SK-N-SH (cell line): ENCODE measurements at regions not wholly inside any gene's neighbourhood (a gene's known extent, or its start where the extent isn't known, plus 50 kb on each side); places are given as distances from the start of the nearest gene placed in this dataset.

Experiments used
- CTCF ChIA-PET: fragments of 300-600, 350-600 bp; formaldehyde crosslinking; extraction: SDS; loops from one replicate; lab custom pipeline; 2021; lab: Yijun Ruan, JAX
- POLR2A ChIA-PET: fragments of 350-600 bp; sonication (Branson Sonifier 250); formaldehyde crosslinking; extraction: SDS; loops from one replicate; lab custom pipeline; 2020; ENCODE audit warnings: antibody characterized with exemption, inconsistent platforms; lab: Yijun Ruan, JAX
- DNase-seq: peaks from one replicate; pipeline ENCODE4 v3.0.0; 2012
- H2AFZ ChIP-seq: fragments of 200-600 bp; sonication (generic); 2 replicates; pipeline ENCODE4 v1.8.1; 2016; ENCODE audit warnings: antibody characterized with exemption, mild to moderate bottlenecking, low read depth
- H3F3A ChIP-seq: fragments of 200-600 bp; sonication (generic); replicated peaks from 2 replicates; pipeline ENCODE3; 2016; ENCODE audit warnings: antibody characterized with exemption, mild to moderate bottlenecking; ENCODE audit not compliant: insufficient read depth
- H3K27ac ChIP-seq, 2 experiments: fragments of 200-500 bp in 1 of 2; fragments of 200-600 bp in 1 of 2; sonication (Bioruptor generic) in 1 of 2; sonication (generic), shearing (Covaris generic) in 1 of 2; 2 replicates each; pipeline versions ENCODE4 v1.5.1 to v1.6.1; 2014 to 2016; ENCODE audit warnings: low read depth in 2 of 2, inconsistent platforms in 1 of 2, low read length in 1 of 2, mild to moderate bottlenecking in 1 of 2, mixed read lengths in 1 of 2
- H3K27me3 ChIP-seq: fragments of 200-600 bp; sonication (generic), shearing (Covaris generic); 2 replicates; pipeline ENCODE4 v1.6.1; 2016; ENCODE audit warnings: mixed run types; ENCODE audit not compliant: insufficient read depth
- H3K36me3 ChIP-seq, 2 experiments: fragments of 200-500 bp in 1 of 2; fragments of 200-600 bp in 1 of 2; sonication (Bioruptor generic) in 1 of 2; sonication (generic) in 1 of 2; replicated peaks in 1 of 2; 2 replicates each; pipeline versions ENCODE3 to v1.5.1; 2014 to 2016; ENCODE audit warnings: low read length in 1 of 2, mild to moderate bottlenecking in 1 of 2; ENCODE audit not compliant: insufficient read depth in 2 of 2, control insufficient read depth in 1 of 2
- H3K4me1 ChIP-seq, 2 experiments: fragments of 200-500 bp in 1 of 2; fragments of 200-600 bp in 1 of 2; sonication (Bioruptor generic) in 1 of 2; sonication (generic), shearing (Covaris generic) in 1 of 2; 2 replicates each; pipeline versions ENCODE4 v1.5.1 to v1.6.1; 2014 to 2016; ENCODE audit warnings: low read depth in 1 of 2, low read length in 1 of 2, mixed run types in 1 of 2; ENCODE audit not compliant: insufficient read depth in 2 of 2, control insufficient read depth in 1 of 2
- H3K4me2 ChIP-seq: fragments of 200-600 bp; sonication (generic), shearing (Covaris generic); 2 replicates; pipeline ENCODE4 v1.6.1; 2017; ENCODE audit warnings: mixed run types
- H3K4me3 ChIP-seq, 2 experiments: fragments of 200-500 bp in 1 of 2; fragments of 200-600 bp in 1 of 2; sonication (Bioruptor generic) in 1 of 2; sonication (generic), shearing (Covaris generic) in 1 of 2; 2 replicates each; pipeline versions ENCODE4 v1.5.1 to v1.8.1; 2014 to 2016; ENCODE audit warnings: low read depth in 2 of 2, inconsistent platforms in 1 of 2, low read length in 1 of 2, mild to moderate bottlenecking in 1 of 2, mixed read lengths in 1 of 2, moderate library complexity in 1 of 2
- H3K79me2 ChIP-seq: fragments of 200-600 bp; sonication (generic); 2 replicates; pipeline ENCODE4 v1.8.1; 2017; ENCODE audit warnings: mild to moderate bottlenecking; ENCODE audit not compliant: insufficient read depth
- H3K9ac ChIP-seq: fragments of 200-600 bp; sonication (generic); 2 replicates; pipeline ENCODE4 v1.6.1; 2017; ENCODE audit warnings: mixed run types
- H3K9me2 ChIP-seq: fragments of 200-600 bp; sonication (generic); 2 replicates; pipeline ENCODE4 v1.6.1; 2017; ENCODE audit warnings: mixed run types
- H3K9me3 ChIP-seq: fragments of 200-600 bp; sonication (generic); 2 replicates; pipeline ENCODE4 v1.6.1; 2017; ENCODE audit warnings: mixed run types, mild to moderate bottlenecking, moderate library complexity
- H4K20me1 ChIP-seq: fragments of 200-600 bp; sonication (generic); 2 replicates; pipeline ENCODE4 v1.6.1; 2017; ENCODE audit warnings: mild to moderate bottlenecking, mixed run types; ENCODE audit not compliant: insufficient read depth
- ELF1 ChIP-seq: IDR thresholded peaks from 2 replicates; pipeline ENCODE4 v1.4.0; 2012
- EP300 ChIP-seq, 2 experiments: IDR thresholded peaks; 2 replicates each; pipeline versions ENCODE4 v1.4.0 to v1.6.1; 2012; ENCODE audit warnings: borderline replicate concordance in 1 of 2, low read depth in 1 of 2, low read length in 1 of 2
- FOSL2 ChIP-seq: IDR thresholded peaks from 2 replicates; pipeline ENCODE4 v1.4.0; 2012; ENCODE audit warnings: low read depth, mild to moderate bottlenecking, moderate library complexity, borderline replicate concordance
- FOXJ3 ChIP-seq: sonication (generic); formaldehyde crosslinking; IDR thresholded peaks from 2 replicates; pipeline ENCODE4 v1.5.1; 2020; ENCODE audit warnings: mild to moderate bottlenecking, missing genetic modification reagents
- IRF3 ChIP-seq: fragments of 150-350 bp; IDR thresholded peaks from 2 replicates; pipeline ENCODE4 v1.6.1; 2016; ENCODE audit warnings: mild to moderate bottlenecking, low read depth, low read length
- JUND ChIP-seq: IDR thresholded peaks from 2 replicates; pipeline ENCODE4 v1.4.0; 2012
- MEF2A ChIP-seq: IDR thresholded peaks from 2 replicates; pipeline ENCODE4 v1.4.0; 2012; ENCODE audit warnings: low read depth, borderline replicate concordance
- RCOR1 ChIP-seq: fragments of 150-350 bp; IDR thresholded peaks from 2 replicates; pipeline ENCODE4 v1.6.1; 2017; ENCODE audit warnings: antibody characterized with exemption, low read length
- REST ChIP-seq: IDR thresholded peaks from 2 replicates; pipeline ENCODE4 v1.6.1; 2012; ENCODE audit warnings: mild to moderate bottlenecking, low read depth, low read length, moderate library complexity
- RFX5 ChIP-seq: IDR thresholded peaks from 2 replicates; pipeline ENCODE4 v1.6.1; 2012; ENCODE audit warnings: mild to moderate bottlenecking, improper control_type of control experiment, low read length
- RXRA ChIP-seq: IDR thresholded peaks from 2 replicates; pipeline ENCODE4 v1.4.0; 2012; ENCODE audit warnings: low read depth, mild to moderate bottlenecking, borderline replicate concordance
- SMC3 ChIP-seq: IDR thresholded peaks from 2 replicates; pipeline ENCODE4 v1.6.1; 2012; ENCODE audit warnings: low read depth, low read length, improper control_type of control experiment
- YY1 ChIP-seq: IDR thresholded peaks from 2 replicates; pipeline ENCODE4 v1.4.0; 2012; ENCODE audit warnings: low read depth, mild to moderate bottlenecking
- whole genome bisulfite sequencing: methylation state at CpG from one replicate; pipeline ENCODE4 v1.1.6; 2017; ENCODE audit warnings: low lambda C conversion rate; 5-methylcytosine and 5-hydroxymethylcytosine counted together

- no peak for TF ChIP-seq REST
- TF ChIP-seq, all 33 proteins: peak for 0
- H2AFZ ChIP-seq: no peak overlapping the region
- H3K27me3 ChIP-seq: no peaks in the 10 kb centered on the region
- POLR2A ChIA-PET: no interaction called here
- no peaks in the 10 kb centered on the region for H3K36me3 ChIP-seq
- CTCF ChIA-PET: no interaction called here
- H3K9ac ChIP-seq: no peak overlapping the region
- no peaks in the 10 kb centered on the region for H3K9me3 ChIP-seq
- no peak for DNase-seq
- H3K4me3 ChIP-seq: no peak overlapping the region
- H3K4me2 ChIP-seq: no peak overlapping the region
- no peaks in the 10 kb centered on the region for H4K20me1 ChIP-seq
- WGBS: 22% methylated on average over 2 of the region's 2 CpGs
- no peak overlapping the region for H3K27ac ChIP-seq
- no peaks in the 10 kb centered on the region for H3K79me2 ChIP-seq
- no peaks in the 10 kb centered on the region for H3F3A ChIP-seq
- H3K4me1 ChIP-seq: no peaks in the 10 kb centered on the region; a peak in 1 of 4 replicates
- H3K9me2 ChIP-seq: no peaks in the 10 kb centered on the region
Observed at GRCh38 chr1:193565971-193566577, 379.7 kb upstream of the B3GALT2 start.

GRCh38 chr1:193562121-193562520 is 375.7 kb upstream of the B3GALT2 start:
- H3K36me3 ChIP-seq: no peaks in the 10 kb centered on the region
- POLR2A ChIA-PET: no interaction called here
- H3K79me2 ChIP-seq: no peaks in the 10 kb centered on the region
- no peak overlapping the region for H3K4me2 ChIP-seq
- TF ChIP-seq MEF2A (no peak), FOSL2 (no peak), JUND (no peak), FOXJ3 (CRISPR knock-in tag) (no peak), IRF3 (no peak), ELF1 (no peak), SMC3 (no peak), RCOR1 (no peak), RFX5 (no peak), EP300 (IDR thresholded peaks at IDR 0.05; ENCODE audit: borderline replicate concordance in 1 of 2, low read depth in 1 of 2, low read length in 1 of 2) (no peak), YY1 (no peak), RXRA (no peak)
- no peak overlapping the region for H3K4me3 ChIP-seq
- CTCF ChIA-PET: no interaction called here
- no peaks in the 10 kb centered on the region for H4K20me1 ChIP-seq
- no peak for DNase-seq
- no peak overlapping the region for H2AFZ ChIP-seq
- H3K9me3 ChIP-seq: no peaks in the 10 kb centered on the region
- no peaks in the 10 kb centered on the region for H3K9me2 ChIP-seq
- peaks cover 20% of the 10 kb centered on the region for H3F3A ChIP-seq
- 25% methylated on average over 2 of the region's 2 CpGs for WGBS
- H3K27ac ChIP-seq: no peak overlapping the region
- H3K9ac ChIP-seq: no peak overlapping the region
- H3K4me1 ChIP-seq: peaks cover 2 to 4% of the 10 kb centered on the region in 2 experiments; a peak in 2 of 4 replicates
- H3K27me3 ChIP-seq: no peaks in the 10 kb centered on the region
